OCI-LY1 (cell line): ENCODE measurements at regions not wholly inside any gene's neighbourhood (a gene's known extent, or its start where the extent isn't known, plus 50 kb on each side); places are given as distances from the start of the nearest gene placed in this dataset.

ENCODE experiments used
- H2AFZ ChIP-seq: fragments of 200-600 bp; sonication (generic), shearing (Covaris generic); 2 replicates; pipeline ENCODE4 v1.6.0; 2014; ENCODE audit warnings: antibody characterized with exemption, mild to moderate bottlenecking, low read length
- H3F3A ChIP-seq: fragments of 200-600 bp; sonication (generic), shearing (Covaris generic); 2 replicates; pipeline ENCODE4 v1.6.0; 2014; ENCODE audit warnings: mild to moderate bottlenecking, antibody characterized with exemption, low read length, moderate library complexity; ENCODE audit not compliant: insufficient read depth
- H3K27ac ChIP-seq: fragments of 200-600 bp; sonication (generic); 2 replicates; pipeline ENCODE4 v1.5.1; 2014; ENCODE audit warnings: low read length, mixed run types, mild to moderate bottlenecking, low read depth; ENCODE audit not compliant: poor library complexity, severe bottlenecking
- H3K27me3 ChIP-seq: fragments of 200-600 bp; sonication (generic); 2 replicates; pipeline ENCODE4 v1.6.0; 2014; ENCODE audit warnings: antibody characterized with exemption, mild to moderate bottlenecking, low read length, moderate library complexity; ENCODE audit not compliant: insufficient read depth
- H3K36me3 ChIP-seq: fragments of 200-600 bp; sonication (generic); 2 replicates; pipeline ENCODE4 v1.6.1; 2014; ENCODE audit warnings: mild to moderate bottlenecking, antibody characterized with exemption, low read length, moderate library complexity, mixed read lengths; ENCODE audit not compliant: insufficient read depth
- H3K4me1 ChIP-seq: fragments of 200-600 bp; sonication (generic); 2 replicates; pipeline ENCODE4 v1.5.1; 2014; ENCODE audit warnings: mild to moderate bottlenecking, low read length, moderate library complexity; ENCODE audit not compliant: insufficient read depth, severe bottlenecking
- H3K4me2 ChIP-seq: fragments of 200-600 bp; sonication (generic), shearing (Covaris generic); 2 replicates; pipeline ENCODE4 v1.6.1; 2014; ENCODE audit warnings: low read length
- H3K4me3 ChIP-seq: fragments of 200-600 bp; sonication (generic); 2 replicates; pipeline ENCODE4 v1.5.1; 2014; ENCODE audit warnings: low read length, low read depth, mild to moderate bottlenecking, mixed read lengths; ENCODE audit not compliant: poor library complexity, severe bottlenecking
- H3K79me2 ChIP-seq: fragments of 200-600 bp; shearing (Covaris generic); 2 replicates; pipeline ENCODE4 v1.6.1; 2016; ENCODE audit warnings: mixed run types, low read length, mixed read lengths; ENCODE audit not compliant: insufficient read depth
- H3K9ac ChIP-seq: fragments of 200-600 bp; sonication (generic), shearing (Covaris generic); 2 replicates; pipeline ENCODE4 v1.6.1; 2014; ENCODE audit warnings: mild to moderate bottlenecking, low read length, mixed read lengths
- H3K9me2 ChIP-seq: fragments of 200-600 bp; sonication (generic), shearing (Covaris generic); 2 replicates; pipeline ENCODE4 v1.6.1; 2014; ENCODE audit warnings: low read depth, mild to moderate bottlenecking, low read length, mixed read lengths
- H3K9me3 ChIP-seq: fragments of 200-600 bp; shearing (Covaris generic); 2 replicates; pipeline ENCODE4 v1.6.1; 2014; ENCODE audit warnings: low read length, mixed read lengths
- H4K20me1 ChIP-seq: fragments of 200-600 bp; sonication (generic), shearing (Covaris generic); 2 replicates; pipeline ENCODE4 v1.6.0; 2016; ENCODE audit warnings: mild to moderate bottlenecking, low read length; ENCODE audit not compliant: insufficient read depth
- CTCF ChIP-seq: fragments of 200-600 bp; sonication (generic), shearing (Covaris generic); IDR thresholded peaks from 2 replicates; pipeline ENCODE4 v1.5.1; 2017; ENCODE audit warnings: mild to moderate bottlenecking, antibody characterized with exemption, low read length, moderate library complexity, mixed read lengths
- EZH2 ChIP-seq: fragments of 200-600 bp; sonication (generic), shearing (Covaris generic); IDR thresholded peaks from 2 replicates; pipeline ENCODE4 v1.8.0; 2017; ENCODE audit warnings: borderline replicate concordance, mixed run types, mild to moderate bottlenecking, antibody characterized with exemption, low read length, moderate library complexity, mixed read lengths

GRCh38 chr20:54849741-54850140 is 374.3 kb downstream of the DOK5 start:
- no peak overlapping the region for H2AFZ ChIP-seq
- H3K4me3 ChIP-seq, result no peak overlapping the region
- TF ChIP-seq CTCF, result no peak
- TF ChIP-seq EZH2, result no peak
- no peaks in the 10 kb centered on the region for H3K4me1 ChIP-seq
- no peaks in the 10 kb centered on the region for H3F3A ChIP-seq
- no peaks in the 10 kb centered on the region for H3K79me2 ChIP-seq
- no peaks in the 10 kb centered on the region for H3K9me3 ChIP-seq
- no peaks in the 10 kb centered on the region for H3K36me3 ChIP-seq
- no peaks in the 10 kb centered on the region for H3K27me3 ChIP-seq
- no peaks in the 10 kb centered on the region for H3K9me2 ChIP-seq
- H3K4me2 ChIP-seq, result no peak overlapping the region
- no peaks in the 10 kb centered on the region for H4K20me1 ChIP-seq
- H3K9ac ChIP-seq, result no peak overlapping the region
- H3K27ac ChIP-seq, result no peak overlapping the region

- H3K9ac ChIP-seq, result no peak overlapping the region
- no peaks in the 10 kb centered on the region for H3K36me3 ChIP-seq
- H3K27ac ChIP-seq, result no peak overlapping the region
- H3K9me2 ChIP-seq, result no peaks in the 10 kb centered on the region
- no peaks in the 10 kb centered on the region for H3K27me3 ChIP-seq
- no peak overlapping the region for H3K4me3 ChIP-seq
- H3K9me3 ChIP-seq, result no peaks in the 10 kb centered on the region
- no peaks in the 10 kb centered on the region for H3F3A ChIP-seq
- no peaks in the 10 kb centered on the region for H3K4me1 ChIP-seq
- H4K20me1 ChIP-seq, result no peaks in the 10 kb centered on the region
- no peaks in the 10 kb centered on the region for H3K79me2 ChIP-seq
- no peak overlapping the region for H3K4me2 ChIP-seq
- no peak for TF ChIP-seq CTCF
- TF ChIP-seq EZH2, result no peak
- no peak overlapping the region for H2AFZ ChIP-seq
Measured at GRCh38 chr20:54848984-54849538, 373.7 kb downstream of the DOK5 start.

GRCh38 chr20:54848262-54848661 is 372.9 kb downstream of the DOK5 start:
- Histone ChIP-seq H3K27me3 (no peaks in the 10 kb centered on the region), H3K4me1 (no peaks in the 10 kb centered on the region), H3K36me3 (no peaks in the 10 kb centered on the region), H3K9ac (no peak overlapping the region), H3K9me2 (no peaks in the 10 kb centered on the region), H3F3A (no peaks in the 10 kb centered on the region), H3K79me2 (no peaks in the 10 kb centered on the region), H3K4me3 (no peak overlapping the region), H3K27ac (no peak overlapping the region), H2AFZ (no peak overlapping the region), H3K4me2 (no peak overlapping the region), H4K20me1 (no peaks in the 10 kb centered on the region), H3K9me3 (no peaks in the 10 kb centered on the region)
- TF ChIP-seq CTCF, result no peak
- no peak for TF ChIP-seq EZH2
